GM23338 (cell line): ENCODE measurements at regions not wholly inside any gene's neighbourhood (a gene's known extent, or its start where the extent isn't known, plus 50 kb on each side); places are given as distances from the start of the nearest gene placed in this dataset.

Source experiments
- ATAC-seq: fragments of 200-7000 bp; cut with Tn5 transposase; 3 replicates; pipeline ENCODE4 v1.9.1; 2020
- DNase-seq: peaks from one replicate; pipeline ENCODE4 v3.0.0-alpha.2; 2015; ENCODE audit warnings: low spot score
- H2AFZ ChIP-seq: fragments of 200-600 bp; sonication (generic); 2 replicates; pipeline ENCODE4 v1.8.0; 2016; ENCODE audit warnings: antibody characterized with exemption, mild to moderate bottlenecking, moderate library complexity
- H3F3A ChIP-seq: fragments of 200-600 bp; sonication (generic); replicated peaks from 2 replicates; pipeline ENCODE4 v1.8.0; 2017; ENCODE audit warnings: antibody characterized with exemption, mixed run types, low read depth
- H3K27ac ChIP-seq: fragments of 200-600 bp; sonication (generic); 2 replicates; pipeline ENCODE4 v1.6.1; 2016; ENCODE audit warnings: low read depth
- H3K27me3 ChIP-seq: fragments of 200-600 bp; sonication (generic); 2 replicates; pipeline ENCODE4 v1.8.0; 2016; ENCODE audit warnings: mild to moderate bottlenecking, mixed run types, moderate library complexity; ENCODE audit not compliant: insufficient read depth
- H3K36me3 ChIP-seq: fragments of 200-600 bp; sonication (generic); 2 replicates; pipeline ENCODE4 v1.8.0; 2016; ENCODE audit warnings: mild to moderate bottlenecking; ENCODE audit not compliant: insufficient read depth
- H3K4me1 ChIP-seq: fragments of 200-600 bp; sonication (generic); 2 replicates; pipeline ENCODE4 v1.8.0; 2016; ENCODE audit warnings: mild to moderate bottlenecking, moderate library complexity; ENCODE audit not compliant: insufficient read depth
- H3K4me2 ChIP-seq: fragments of 200-600 bp; sonication (generic); 2 replicates; pipeline ENCODE4 v1.7.1; 2017; ENCODE audit warnings: mixed run types
- H3K4me3 ChIP-seq: fragments of 200-600 bp; sonication (generic); 2 replicates; pipeline ENCODE4 v1.6.1; 2016; ENCODE audit warnings: mixed run types
- H3K79me2 ChIP-seq: fragments of 200-600 bp; sonication (generic); replicated peaks from 2 replicates; pipeline ENCODE4 v1.8.0; 2017; ENCODE audit warnings: mild to moderate bottlenecking; ENCODE audit not compliant: insufficient read depth
- H3K9me2 ChIP-seq: fragments of 200-600 bp; sonication (generic); 2 replicates; pipeline ENCODE4 v1.8.0; 2017; ENCODE audit not compliant: insufficient read depth
- H4K20me1 ChIP-seq: fragments of 200-600 bp; sonication (generic); replicated peaks from 2 replicates; pipeline ENCODE4 v1.8.0; 2017; ENCODE audit warnings: mild to moderate bottlenecking; ENCODE audit not compliant: insufficient read depth
- H3K27ac Mint-ChIP-seq: 2 replicates; pipeline ENCODE4 v1.8.0; 2020; ENCODE audit warnings: inconsistent platforms, mild to moderate bottlenecking, moderate library complexity, mixed read lengths
- H3K27me3 Mint-ChIP-seq: 3 replicates; pipeline ENCODE4 v1.8.0; 2022; ENCODE audit warnings: low read depth, mild to moderate bottlenecking, moderate library complexity, mixed read lengths, inconsistent platforms; ENCODE audit not compliant: insufficient read depth, poor library complexity
- H3K36me3 Mint-ChIP-seq: 3 replicates; pipeline ENCODE4 v1.8.0; 2021; ENCODE audit warnings: low read depth, mild to moderate bottlenecking, inconsistent platforms, moderate library complexity, mixed read lengths
- H3K4me1 Mint-ChIP-seq: 3 replicates; pipeline ENCODE4 v1.8.0; 2020; ENCODE audit warnings: mild to moderate bottlenecking, inconsistent platforms, mixed read lengths
- H3K4me3 Mint-ChIP-seq: 3 replicates; pipeline ENCODE4 v1.8.0; 2021; ENCODE audit warnings: moderate library complexity, mild to moderate bottlenecking, inconsistent platforms, mixed read lengths
- H3K9me3 Mint-ChIP-seq: 3 replicates; pipeline ENCODE4 v1.8.0; 2020; ENCODE audit warnings: moderate library complexity, mild to moderate bottlenecking, inconsistent platforms, mixed read lengths
- CREB1 ChIP-seq: fragments of 250-450 bp; sonication (Bioruptor Pico); IDR thresholded peaks from 2 replicates; pipeline ENCODE4 v1.5.0; 2020; ENCODE audit warnings: low read depth, mild to moderate bottlenecking, moderate library complexity
- EZH2 ChIP-seq: fragments of 200-600 bp; sonication (generic); IDR thresholded peaks from one replicate; pipeline ENCODE4 v1.8.0; 2017; ENCODE audit warnings: antibody characterized with exemption, mild to moderate bottlenecking, low read depth; ENCODE audit not compliant: unreplicated experiment
- EZH2phosphoT487 ChIP-seq: fragments of 200-600 bp; sonication (generic); IDR thresholded peaks from one replicate; pipeline ENCODE4 v1.8.1; 2018; ENCODE audit warnings: antibody characterized with exemption; ENCODE audit not compliant: unreplicated experiment
- JUNB ChIP-seq: IDR thresholded peaks from one replicate; pipeline ENCODE4 v1.6.1; 2016; ENCODE audit warnings: antibody characterized with exemption; ENCODE audit not compliant: unreplicated experiment
- POLR2AphosphoS5 ChIP-seq: IDR thresholded peaks from 2 replicates; pipeline ENCODE4 v1.6.1; 2016; ENCODE audit warnings: antibody characterized with exemption, low read depth
- STAT1 ChIP-seq: IDR thresholded peaks from one replicate; pipeline ENCODE4 v1.6.1; 2016; ENCODE audit warnings: antibody characterized with exemption; ENCODE audit not compliant: unreplicated experiment
- ZNF114 ChIP-seq: fragments of 250-450 bp; sonication (Bioruptor Pico); IDR thresholded peaks from 2 replicates; pipeline ENCODE4 v1.5.0; 2020; ENCODE audit warnings: mild to moderate bottlenecking, moderate library complexity
- ZNF331 ChIP-seq: fragments of 250-450 bp; sonication (Bioruptor Pico); IDR thresholded peaks from 2 replicates; pipeline ENCODE4 v1.5.0; 2020; ENCODE audit warnings: low read depth, mild to moderate bottlenecking, moderate library complexity
- TF ChIP-seq, protein P1 (sequence below), 2 experiments: fragments of 200-600 bp in 1 of 2; sonication (generic) in 1 of 2; conservative IDR thresholded peaks; 2 replicates each; pipeline versions ENCODE4 v1.5.1 to v1.6.1; 2016 to 2017; ENCODE audit warnings: antibody characterized with exemption in 2 of 2, low read depth in 2 of 2, mild to moderate bottlenecking in 2 of 2, moderate library complexity in 1 of 2
- TF ChIP-seq, protein P2 (sequence below): IDR thresholded peaks from one replicate; pipeline ENCODE4 v1.6.1; 2018; ENCODE audit warnings: antibody characterized with exemption; ENCODE audit not compliant: unreplicated experiment
- TF ChIP-seq, protein P3 (sequence below): fragments of 250-450 bp; sonication (Bioruptor Pico); IDR thresholded peaks from 2 replicates; pipeline ENCODE4 v1.5.0; 2020; ENCODE audit warnings: mild to moderate bottlenecking, moderate library complexity

DNA sequence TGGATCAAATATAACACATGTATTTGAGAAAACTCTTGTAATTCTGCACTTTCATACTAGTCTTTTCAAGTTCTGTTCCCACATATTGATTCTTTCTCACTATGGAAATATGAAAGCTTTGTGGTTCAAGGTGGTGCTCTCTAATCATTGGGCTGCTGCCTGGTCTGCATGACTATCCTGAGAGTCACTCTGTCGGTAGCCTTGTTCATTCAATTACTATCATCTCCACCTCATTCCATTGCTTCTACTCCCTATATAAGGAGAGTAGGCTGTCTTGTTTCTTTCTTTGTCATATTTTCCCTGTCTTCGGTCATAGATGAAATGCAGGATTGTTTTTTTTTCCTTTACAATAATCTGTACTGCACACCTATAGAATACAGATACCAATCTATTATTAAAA is 341.4 kb upstream of the ACTBL2 start:
- Mint-ChIP-seq H3K36me3 (no peaks in the 10 kb centered on the region; the same call in 2 of the 3 replicates), H3K4me3 (no peak overlapping the region), H3K4me1 (no peaks in the 10 kb centered on the region), H3K27me3 (no peaks in the 10 kb centered on the region), H3K9me3 (peaks cover 9% of the 10 kb centered on the region; the same call in 2 of the 3 replicates), H3K27ac (no peak overlapping the region)
- H3K36me3 ChIP-seq, result no peaks in the 10 kb centered on the region; the same call in 1 of the 2 replicates
- no peaks in the 10 kb centered on the region for H3K4me1 ChIP-seq
- H3K9me2 ChIP-seq, result peaks cover 8% of the 10 kb centered on the region; the same call in 1 of the 2 replicates
- no peaks in the 10 kb centered on the region for H3F3A ChIP-seq
- no peak overlapping the region for H2AFZ ChIP-seq
- DNase-seq, result no peak
- no peaks in the 10 kb centered on the region for H4K20me1 ChIP-seq
- no peak overlapping the region for H3K27ac ChIP-seq
- H3K27me3 ChIP-seq, result no peaks in the 10 kb centered on the region
- H3K4me2 ChIP-seq, result no peak overlapping the region
- TF ChIP-seq JUNB (no peak), EZH2 (no peak), ZNF331 (no peak), ZNF114 (CRISPR knock-in tag) (no peak), POLR2AphosphoS5 (no peak), CREB1 (CRISPR knock-in tag) (no peak), STAT1 (no peak)
- TF ChIP-seq, protein P1, sequence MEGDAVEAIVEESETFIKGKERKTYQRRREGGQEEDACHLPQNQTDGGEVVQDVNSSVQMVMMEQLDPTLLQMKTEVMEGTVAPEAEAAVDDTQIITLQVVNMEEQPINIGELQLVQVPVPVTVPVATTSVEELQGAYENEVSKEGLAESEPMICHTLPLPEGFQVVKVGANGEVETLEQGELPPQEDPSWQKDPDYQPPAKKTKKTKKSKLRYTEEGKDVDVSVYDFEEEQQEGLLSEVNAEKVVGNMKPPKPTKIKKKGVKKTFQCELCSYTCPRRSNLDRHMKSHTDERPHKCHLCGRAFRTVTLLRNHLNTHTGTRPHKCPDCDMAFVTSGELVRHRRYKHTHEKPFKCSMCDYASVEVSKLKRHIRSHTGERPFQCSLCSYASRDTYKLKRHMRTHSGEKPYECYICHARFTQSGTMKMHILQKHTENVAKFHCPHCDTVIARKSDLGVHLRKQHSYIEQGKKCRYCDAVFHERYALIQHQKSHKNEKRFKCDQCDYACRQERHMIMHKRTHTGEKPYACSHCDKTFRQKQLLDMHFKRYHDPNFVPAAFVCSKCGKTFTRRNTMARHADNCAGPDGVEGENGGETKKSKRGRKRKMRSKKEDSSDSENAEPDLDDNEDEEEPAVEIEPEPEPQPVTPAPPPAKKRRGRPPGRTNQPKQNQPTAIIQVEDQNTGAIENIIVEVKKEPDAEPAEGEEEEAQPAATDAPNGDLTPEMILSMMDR (conservative IDR thresholded peaks at IDR 0.05; ENCODE audit: low read depth in 2 of 2), result no peak
- TF ChIP-seq, protein P2, sequence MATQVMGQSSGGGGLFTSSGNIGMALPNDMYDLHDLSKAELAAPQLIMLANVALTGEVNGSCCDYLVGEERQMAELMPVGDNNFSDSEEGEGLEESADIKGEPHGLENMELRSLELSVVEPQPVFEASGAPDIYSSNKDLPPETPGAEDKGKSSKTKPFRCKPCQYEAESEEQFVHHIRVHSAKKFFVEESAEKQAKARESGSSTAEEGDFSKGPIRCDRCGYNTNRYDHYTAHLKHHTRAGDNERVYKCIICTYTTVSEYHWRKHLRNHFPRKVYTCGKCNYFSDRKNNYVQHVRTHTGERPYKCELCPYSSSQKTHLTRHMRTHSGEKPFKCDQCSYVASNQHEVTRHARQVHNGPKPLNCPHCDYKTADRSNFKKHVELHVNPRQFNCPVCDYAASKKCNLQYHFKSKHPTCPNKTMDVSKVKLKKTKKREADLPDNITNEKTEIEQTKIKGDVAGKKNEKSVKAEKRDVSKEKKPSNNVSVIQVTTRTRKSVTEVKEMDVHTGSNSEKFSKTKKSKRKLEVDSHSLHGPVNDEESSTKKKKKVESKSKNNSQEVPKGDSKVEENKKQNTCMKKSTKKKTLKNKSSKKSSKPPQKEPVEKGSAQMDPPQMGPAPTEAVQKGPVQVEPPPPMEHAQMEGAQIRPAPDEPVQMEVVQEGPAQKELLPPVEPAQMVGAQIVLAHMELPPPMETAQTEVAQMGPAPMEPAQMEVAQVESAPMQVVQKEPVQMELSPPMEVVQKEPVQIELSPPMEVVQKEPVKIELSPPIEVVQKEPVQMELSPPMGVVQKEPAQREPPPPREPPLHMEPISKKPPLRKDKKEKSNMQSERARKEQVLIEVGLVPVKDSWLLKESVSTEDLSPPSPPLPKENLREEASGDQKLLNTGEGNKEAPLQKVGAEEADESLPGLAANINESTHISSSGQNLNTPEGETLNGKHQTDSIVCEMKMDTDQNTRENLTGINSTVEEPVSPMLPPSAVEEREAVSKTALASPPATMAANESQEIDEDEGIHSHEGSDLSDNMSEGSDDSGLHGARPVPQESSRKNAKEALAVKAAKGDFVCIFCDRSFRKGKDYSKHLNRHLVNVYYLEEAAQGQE, result no peak
- H3K79me2 ChIP-seq, result no peaks in the 10 kb centered on the region
- no peak overlapping the region for H3K4me3 ChIP-seq
- no peak for ATAC-seq

GRCh38 chr5:57822651-57823050 is 340.0 kb upstream of the ACTBL2 start:
- Histone ChIP-seq H3K27ac (no peak overlapping the region), H2AFZ (no peak overlapping the region), H3F3A (no peaks in the 10 kb centered on the region), H3K9me2 (peaks cover 8% of the 10 kb centered on the region; the same call in 1 of the 2 replicates), H4K20me1 (no peaks in the 10 kb centered on the region), H3K4me1 (no peaks in the 10 kb centered on the region), H3K79me2 (no peaks in the 10 kb centered on the region), H3K4me3 (no peak overlapping the region), H3K27me3 (no peaks in the 10 kb centered on the region), H3K36me3 (no peaks in the 10 kb centered on the region; the same call in 1 of the 2 replicates), H3K4me2 (no peak overlapping the region)
- Mint-ChIP-seq H3K27me3 (no peaks in the 10 kb centered on the region), H3K4me1 (no peaks in the 10 kb centered on the region), H3K36me3 (no peaks in the 10 kb centered on the region; the same call in 2 of the 3 replicates), H3K4me3 (no peak overlapping the region), H3K27ac (no peak overlapping the region), H3K9me3 (peaks cover 9% of the 10 kb centered on the region; the same call in 2 of the 3 replicates)
- DNase-seq, result no peak
- ATAC-seq, result no peak
- TF ChIP-seq, protein P3, sequence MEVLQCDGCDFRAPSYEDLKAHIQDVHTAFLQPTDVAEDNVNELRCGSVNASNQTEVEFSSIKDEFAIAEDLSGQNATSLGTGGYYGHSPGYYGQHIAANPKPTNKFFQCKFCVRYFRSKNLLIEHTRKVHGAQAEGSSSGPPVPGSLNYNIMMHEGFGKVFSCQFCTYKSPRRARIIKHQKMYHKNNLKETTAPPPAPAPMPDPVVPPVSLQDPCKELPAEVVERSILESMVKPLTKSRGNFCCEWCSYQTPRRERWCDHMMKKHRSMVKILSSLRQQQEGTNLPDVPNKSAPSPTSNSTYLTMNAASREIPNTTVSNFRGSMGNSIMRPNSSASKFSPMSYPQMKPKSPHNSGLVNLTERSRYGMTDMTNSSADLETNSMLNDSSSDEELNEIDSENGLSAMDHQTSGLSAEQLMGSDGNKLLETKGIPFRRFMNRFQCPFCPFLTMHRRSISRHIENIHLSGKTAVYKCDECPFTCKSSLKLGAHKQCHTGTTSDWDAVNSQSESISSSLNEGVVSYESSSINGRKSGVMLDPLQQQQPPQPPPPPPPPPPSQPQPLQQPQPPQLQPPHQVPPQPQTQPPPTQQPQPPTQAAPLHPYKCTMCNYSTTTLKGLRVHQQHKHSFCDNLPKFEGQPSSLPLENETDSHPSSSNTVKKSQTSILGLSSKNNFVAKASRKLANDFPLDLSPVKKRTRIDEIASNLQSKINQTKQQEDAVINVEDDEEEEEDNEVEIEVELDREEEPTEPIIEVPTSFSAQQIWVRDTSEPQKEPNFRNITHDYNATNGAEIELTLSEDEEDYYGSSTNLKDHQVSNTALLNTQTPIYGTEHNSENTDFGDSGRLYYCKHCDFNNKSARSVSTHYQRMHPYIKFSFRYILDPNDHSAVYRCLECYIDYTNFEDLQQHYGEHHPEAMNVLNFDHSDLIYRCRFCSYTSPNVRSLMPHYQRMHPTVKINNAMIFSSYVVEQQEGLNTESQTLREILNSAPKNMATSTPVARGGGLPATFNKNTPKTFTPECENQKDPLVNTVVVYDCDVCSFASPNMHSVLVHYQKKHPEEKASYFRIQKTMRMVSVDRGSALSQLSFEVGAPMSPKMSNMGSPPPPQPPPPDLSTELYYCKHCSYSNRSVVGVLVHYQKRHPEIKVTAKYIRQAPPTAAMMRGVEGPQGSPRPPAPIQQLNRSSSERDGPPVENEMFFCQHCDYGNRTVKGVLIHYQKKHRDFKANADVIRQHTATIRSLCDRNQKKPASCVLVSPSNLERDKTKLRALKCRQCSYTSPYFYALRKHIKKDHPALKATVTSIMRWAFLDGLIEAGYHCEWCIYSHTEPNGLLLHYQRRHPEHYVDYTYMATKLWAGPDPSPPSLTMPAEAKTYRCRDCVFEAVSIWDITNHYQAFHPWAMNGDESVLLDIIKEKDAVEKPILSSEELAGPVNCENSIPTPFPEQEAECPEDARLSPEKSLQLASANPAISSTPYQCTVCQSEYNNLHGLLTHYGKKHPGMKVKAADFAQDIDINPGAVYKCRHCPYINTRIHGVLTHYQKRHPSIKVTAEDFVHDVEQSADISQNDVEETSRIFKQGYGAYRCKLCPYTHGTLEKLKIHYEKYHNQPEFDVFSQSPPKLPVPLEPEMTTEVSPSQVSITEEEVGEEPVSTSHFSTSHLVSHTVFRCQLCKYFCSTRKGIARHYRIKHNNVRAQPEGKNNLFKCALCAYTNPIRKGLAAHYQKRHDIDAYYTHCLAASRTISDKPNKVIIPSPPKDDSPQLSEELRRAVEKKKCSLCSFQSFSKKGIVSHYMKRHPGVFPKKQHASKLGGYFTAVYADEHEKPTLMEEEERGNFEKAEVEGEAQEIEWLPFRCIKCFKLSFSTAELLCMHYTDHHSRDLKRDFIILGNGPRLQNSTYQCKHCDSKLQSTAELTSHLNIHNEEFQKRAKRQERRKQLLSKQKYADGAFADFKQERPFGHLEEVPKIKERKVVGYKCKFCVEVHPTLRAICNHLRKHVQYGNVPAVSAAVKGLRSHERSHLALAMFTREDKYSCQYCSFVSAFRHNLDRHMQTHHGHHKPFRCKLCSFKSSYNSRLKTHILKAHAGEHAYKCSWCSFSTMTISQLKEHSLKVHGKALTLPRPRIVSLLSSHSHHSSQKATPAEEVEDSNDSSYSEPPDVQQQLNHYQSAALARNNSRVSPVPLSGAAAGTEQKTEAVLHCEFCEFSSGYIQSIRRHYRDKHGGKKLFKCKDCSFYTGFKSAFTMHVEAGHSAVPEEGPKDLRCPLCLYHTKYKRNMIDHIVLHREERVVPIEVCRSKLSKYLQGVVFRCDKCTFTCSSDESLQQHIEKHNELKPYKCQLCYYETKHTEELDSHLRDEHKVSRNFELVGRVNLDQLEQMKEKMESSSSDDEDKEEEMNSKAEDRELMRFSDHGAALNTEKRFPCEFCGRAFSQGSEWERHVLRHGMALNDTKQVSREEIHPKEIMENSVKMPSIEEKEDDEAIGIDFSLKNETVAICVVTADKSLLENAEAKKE, result no peak
- TF ChIP-seq EZH2phosphoT487, result no peak
